NT2/D1 (cell line): ENCODE measurements at regions not wholly inside any gene's neighbourhood (a gene's known extent, or its start where the extent isn't known, plus 50 kb on each side); places are given as distances from the start of the nearest gene placed in this dataset.
A peak's percentile ranks its signal among the peaks of the same experiment; 100 is the strongest.

Experiments used
- DNase-seq: peaks from one replicate; pipeline ENCODE4 v3.0.0-alpha.2; 2011; ENCODE audit warnings: low read depth, low spot score
- H3K27me3 ChIP-seq: 2 replicates; pipeline ENCODE4 v1.6.0; 2011; ENCODE audit warnings: mild to moderate bottlenecking; ENCODE audit not compliant: insufficient read length, insufficient read depth
- H3K36me3 ChIP-seq: 2 replicates; pipeline ENCODE4 v1.6.1; 2011; ENCODE audit warnings: mild to moderate bottlenecking, low read length, mixed read lengths; ENCODE audit not compliant: insufficient read depth, insufficient read length
- H3K4me1 ChIP-seq: 2 replicates; pipeline ENCODE4 v1.5.1; 2011; ENCODE audit not compliant: insufficient read depth, insufficient read length
- H3K4me3 ChIP-seq: 2 replicates; pipeline ENCODE4 v1.5.1; 2011; ENCODE audit warnings: low read depth; ENCODE audit not compliant: insufficient read length
- H3K9ac ChIP-seq: 2 replicates; pipeline ENCODE4 v1.6.0; 2011; ENCODE audit warnings: low read depth; ENCODE audit not compliant: insufficient read length
- H3K9me3 ChIP-seq: 2 replicates; pipeline ENCODE4 v1.5.1; 2011; ENCODE audit warnings: mild to moderate bottlenecking, low read length; ENCODE audit not compliant: insufficient read depth
- SUZ12 ChIP-seq: IDR thresholded peaks from 2 replicates; pipeline ENCODE4 v1.6.1; 2011; ENCODE audit not compliant: insufficient read length, insufficient read depth; ENCODE audit errors: extremely low read depth
- YY1 ChIP-seq: IDR thresholded peaks from 2 replicates; pipeline ENCODE4 v1.6.1; 2011; ENCODE audit not compliant: insufficient read length, insufficient read depth
- ZNF274 ChIP-seq: IDR thresholded peaks from 2 replicates; pipeline ENCODE4 v1.6.1; 2011; ENCODE audit warnings: mild to moderate bottlenecking, low read depth, low read length

DNA sequence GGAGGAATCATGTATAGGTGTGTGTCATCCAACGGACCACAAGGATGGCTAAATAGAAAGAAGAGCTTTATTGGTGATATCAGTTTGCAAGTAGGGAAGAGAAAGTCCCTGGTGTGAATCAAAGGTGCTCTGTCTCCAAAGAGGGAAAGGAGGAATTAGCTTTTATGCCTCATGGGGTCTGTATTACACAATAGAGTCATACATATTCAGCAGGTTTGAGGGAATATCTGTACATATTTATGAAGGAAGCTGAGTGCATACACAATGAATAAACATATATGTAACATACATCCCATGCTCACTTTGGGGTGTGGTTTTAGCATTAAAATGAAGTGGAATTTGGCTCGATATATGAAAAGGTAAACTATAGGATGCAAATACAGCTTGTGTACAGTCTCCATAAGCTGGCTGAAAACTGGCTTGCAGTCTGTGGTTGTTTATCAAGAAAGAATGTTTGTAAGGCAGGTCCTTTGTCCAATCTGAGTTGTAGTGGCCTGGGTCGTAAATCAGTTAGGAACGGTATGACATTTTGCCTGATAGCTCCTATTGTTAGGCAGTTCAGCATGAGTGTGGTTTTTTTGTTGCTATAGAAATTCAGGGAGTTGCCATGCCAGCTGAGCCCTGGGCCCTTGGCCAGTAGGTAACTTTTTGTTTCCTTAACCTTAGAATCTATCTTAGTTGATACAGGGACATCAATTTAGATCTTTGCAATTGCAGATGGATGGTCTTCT is 198.0 kb upstream of the ZP4 start:
- no peaks in the 10 kb centered on the region for H3K4me1 ChIP-seq
- H3K9me3 ChIP-seq: no peaks in the 10 kb centered on the region
- no peaks in the 10 kb centered on the region for H3K36me3 ChIP-seq
- H3K9ac ChIP-seq: no peak overlapping the region
- TF ChIP-seq YY1 (no peak), SUZ12 (no peak), ZNF274 (no peak)
- peak; percentile 33 for DNase-seq
- no peak overlapping the region for H3K4me3 ChIP-seq
- no peaks in the 10 kb centered on the region for H3K27me3 ChIP-seq

- Histone ChIP-seq H3K27me3 (no peaks in the 10 kb centered on the region), H3K4me1 (no peaks in the 10 kb centered on the region), H3K36me3 (no peaks in the 10 kb centered on the region), H3K9me3 (no peaks in the 10 kb centered on the region), H3K9ac (no peak overlapping the region), H3K4me3 (no peak overlapping the region)
- TF ChIP-seq ZNF274 (no peak), SUZ12 (no peak), YY1 (no peak)
- DNase-seq: no peak
These were observed 183.3 kb upstream of the ZP4 start for GRCh38 chr1:238073991-238074390.

DNA sequence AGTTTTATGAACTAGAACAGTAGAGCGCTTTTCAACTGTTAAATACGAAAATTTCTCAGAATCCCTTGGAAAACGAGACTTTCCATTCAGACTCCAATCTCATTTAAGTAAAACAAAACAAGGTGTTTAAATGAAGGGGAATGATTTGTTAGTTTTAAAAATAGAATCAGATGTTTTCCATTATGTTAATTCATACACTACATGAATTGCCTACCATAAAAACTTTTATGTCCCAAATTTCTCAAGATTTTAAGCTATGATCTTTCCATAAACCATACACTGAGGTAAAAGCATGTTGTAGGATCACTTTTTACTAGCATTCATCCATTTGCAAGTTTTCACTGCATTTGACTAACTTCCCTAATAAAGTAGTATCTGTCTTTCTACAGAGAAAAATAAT is 180.3 kb upstream of the ZP4 start:
- TF ChIP-seq SUZ12 (no peak), ZNF274 (no peak), YY1 (no peak)
- H3K4me3 ChIP-seq: no peak overlapping the region
- H3K9me3 ChIP-seq: no peaks in the 10 kb centered on the region

GRCh38 chr1:238063454-238063853 is 172.7 kb upstream of the ZP4 start:
- Histone ChIP-seq H3K4me3 (no peak overlapping the region), H3K4me1 (no peaks in the 10 kb centered on the region), H3K9me3 (peaks cover 13% of the 10 kb centered on the region), H3K27me3 (no peaks in the 10 kb centered on the region), H3K9ac (no peak overlapping the region), H3K36me3 (no peaks in the 10 kb centered on the region)
- no peak for DNase-seq
- no peak for TF ChIP-seq YY1
- TF ChIP-seq ZNF274: no peak
- no peak for TF ChIP-seq SUZ12

More for the DNA sequence above, 180.3 kb upstream of the ZP4 start:
- H3K27me3 ChIP-seq: no peaks in the 10 kb centered on the region
- no peaks in the 10 kb centered on the region for H3K4me1 ChIP-seq
- no peaks in the 10 kb centered on the region for H3K36me3 ChIP-seq
- no peak overlapping the region for H3K9ac ChIP-seq
- no peak for DNase-seq

DNA sequence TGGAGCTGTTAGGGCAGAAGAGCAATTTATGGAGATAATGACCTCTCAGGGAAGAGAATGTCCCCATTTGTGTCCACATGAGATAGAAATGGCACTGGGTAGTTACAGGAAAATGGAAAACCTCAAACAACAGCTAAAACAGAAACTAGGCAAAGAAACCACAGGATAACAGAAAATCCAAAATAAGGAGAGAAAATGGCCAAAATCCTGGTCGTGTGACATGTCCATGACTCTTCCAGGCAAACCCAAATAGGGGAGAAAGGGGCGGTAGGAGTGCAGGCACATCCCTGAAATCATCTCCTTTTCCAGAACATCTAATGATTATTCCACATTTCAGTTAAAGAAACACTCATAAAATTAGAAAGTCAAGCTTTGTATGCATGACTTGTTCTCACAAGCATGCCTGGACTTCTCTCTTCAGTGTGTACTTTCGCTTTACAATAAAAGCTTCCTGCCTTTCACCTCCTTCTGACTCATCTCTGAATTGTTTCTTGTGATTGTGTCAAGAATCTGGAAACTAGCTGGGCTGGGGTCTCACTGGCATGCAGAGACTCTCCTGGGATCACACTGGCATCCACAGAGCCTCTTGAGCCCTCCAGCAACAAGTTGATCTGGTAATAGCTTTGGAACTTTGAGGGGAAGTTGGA is 171.4 kb upstream of the ZP4 start:
- H3K4me3 ChIP-seq: no peak overlapping the region
- H3K9me3 ChIP-seq: peaks cover 25% of the 10 kb centered on the region
- no peaks in the 10 kb centered on the region for H3K27me3 ChIP-seq
- H3K4me1 ChIP-seq: no peaks in the 10 kb centered on the region
- H3K9ac ChIP-seq: no peak overlapping the region
- no peaks in the 10 kb centered on the region for H3K36me3 ChIP-seq
- DNase-seq: peak; percentile 11
- TF ChIP-seq ZNF274: no peak
- no peak for TF ChIP-seq YY1
- no peak for TF ChIP-seq SUZ12

DNA sequence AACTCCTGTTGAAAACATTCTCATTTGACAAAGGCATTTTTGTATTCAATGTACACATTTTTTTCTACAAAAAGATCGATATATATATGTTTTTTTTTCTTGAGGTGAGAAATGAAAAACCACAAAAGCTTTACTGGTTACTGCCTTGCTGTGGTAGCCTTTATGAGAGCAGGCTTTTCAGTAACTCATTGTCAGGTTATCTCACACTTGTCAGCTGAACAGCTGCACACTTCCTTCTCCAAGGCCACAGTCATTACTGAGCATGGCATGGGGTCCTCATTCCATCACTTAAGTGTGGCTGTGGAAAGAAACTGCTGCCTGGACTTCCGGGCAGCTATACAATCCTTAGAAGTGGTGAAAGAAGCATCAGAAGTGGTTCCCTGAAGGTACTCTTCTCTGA is 169.3 kb upstream of the ZP4 start:
- H3K4me1 ChIP-seq: no peaks in the 10 kb centered on the region
- no peak for DNase-seq
- no peak overlapping the region for H3K4me3 ChIP-seq
- no peak overlapping the region for H3K9ac ChIP-seq
- H3K36me3 ChIP-seq: no peaks in the 10 kb centered on the region
- no peaks in the 10 kb centered on the region for H3K27me3 ChIP-seq
- H3K9me3 ChIP-seq: peaks cover 25% of the 10 kb centered on the region
- TF ChIP-seq SUZ12 (no peak), ZNF274 (no peak), YY1 (no peak)

GRCh38 chr1:238052496-238053266 is 162.0 kb upstream of the ZP4 start:
- no peaks in the 10 kb centered on the region for H3K36me3 ChIP-seq
- H3K9me3 ChIP-seq: peaks cover 5% of the 10 kb centered on the region
- no peak for DNase-seq
- no peaks in the 10 kb centered on the region for H3K27me3 ChIP-seq
- TF ChIP-seq ZNF274 (no peak), SUZ12 (no peak), YY1 (no peak)
- no peak overlapping the region for H3K9ac ChIP-seq
- no peak overlapping the region for H3K4me3 ChIP-seq
- H3K4me1 ChIP-seq: no peaks in the 10 kb centered on the region
